Breast epithelium (tissue), 3 donors: ENCODE measurements at regions not wholly inside any gene's neighbourhood (a gene's known extent, or its start where the extent isn't known, plus 50 kb on each side); places are given as distances from the start of the nearest gene placed in this dataset.

Experiments
- CTCF ChIP-seq, 3 donors: fragments of 450-650 bp; IDR thresholded peaks; one replicate each; pipeline ENCODE4 v1.5.1; 2016 to 2017; ENCODE audit warnings: antibody characterized with exemption in 3 of 3, mild to moderate bottlenecking in 3 of 3, moderate library complexity in 3 of 3
- POLR2A ChIP-seq: fragments of 450-650 bp; IDR thresholded peaks from one replicate; pipeline ENCODE4 v1.6.1; 2016; ENCODE audit warnings: antibody characterized with exemption, mild to moderate bottlenecking, moderate library complexity
- POLR2AphosphoS5 ChIP-seq, 3 donors: sonication (generic); formaldehyde crosslinking; IDR thresholded peaks; one replicate each; pipeline ENCODE4 v1.6.1; 2017; ENCODE audit warnings: antibody characterized with exemption in 3 of 3

- TF ChIP-seq CTCF (IDR thresholded peaks at IDR 0.05): no peak
- TF ChIP-seq POLR2A: no peak
- TF ChIP-seq POLR2AphosphoS5 (IDR thresholded peaks at IDR 0.05): no peak
These were observed 143.1 kb upstream of the COPS8 start for GRCh38 chr2:236942554-236942953.
